K562 (cell line): ENCODE measurements at regions not wholly inside any gene's neighbourhood (a gene's known extent, or its start where the extent isn't known, plus 50 kb on each side); places are given as distances from the start of the nearest gene placed in this dataset.

Experiments
- ATAC-seq: fragments of 200-7000 bp; cut with Tn5 transposase; 3 replicates; pipeline ENCODE4 v1.9.1; 2020; ENCODE audit warnings: moderate library complexity
- BruUV-seq: library from RNA; stranded (reverse); fragments of 400-500 nt; replicated peaks from 2 replicates; lab custom pipeline; 2021; lab: Mats Ljungman, UMichigan
- CTCF ChIA-PET: fragments of 300-600 bp; formaldehyde crosslinking; extraction: SDS; loops from one replicate; lab custom pipeline; 2021; ENCODE audit warnings: low intra/inter-chr PET ratio; lab: Yijun Ruan, JAX
- POLR2A ChIA-PET: fragments of 300-600, 350-650 bp; sonication (Branson Sonifier 250); formaldehyde crosslinking; extraction: SDS; loops from one replicate; lab custom pipeline; 2021; ENCODE audit warnings: antibody characterized with exemption, inconsistent platforms; lab: Yijun Ruan, JAX
- DNase-seq, 4 experiments: peaks; one replicate each; pipeline versions ENCODE4 v3.0.0 to v3.0.0-alpha.2; 2011 to 2018; ENCODE audit warnings: low spot score in 3 of 4, mixed read lengths in 3 of 4; ENCODE audit errors: extremely low read depth in 1 of 4
- FAIRE-seq: peaks from 2 replicates; lab custom pipeline; 2011; peaks lifted over from hg19 to GRCh38; lab: Jason Lieb, UNC
- H2AFZ ChIP-seq: 2 replicates; pipeline ENCODE4 v1.6.0; 2011; ENCODE audit warnings: low read depth, low read length, control low read depth, inconsistent platforms
- H3K27ac ChIP-seq: fragments of 200-600 bp; 3 replicates; pipeline ENCODE4 v1.8.0; 2011; ENCODE audit warnings: low read depth, mild to moderate bottlenecking, control low read depth, inconsistent platforms, low read length, moderate library complexity, mixed read lengths; ENCODE audit errors: extremely low read depth
- H3K27me3 ChIP-seq, 2 experiments: fragments of 300-600 bp in 1 of 2; 2 replicates in 1 of 2; 3 replicates in 1 of 2; pipeline versions ENCODE4 v1.6.0 to v1.8.0; 2011; ENCODE audit warnings: inconsistent platforms in 2 of 2, low read length in 2 of 2, mild to moderate bottlenecking in 1 of 2, mixed read lengths in 1 of 2, moderate library complexity in 1 of 2; ENCODE audit not compliant: control insufficient read depth in 2 of 2, insufficient read depth in 2 of 2
- H3K36me3 ChIP-seq: fragments of 300-600 bp; 3 replicates; pipeline ENCODE4 v1.8.0; 2011; ENCODE audit warnings: mild to moderate bottlenecking, low read length, inconsistent platforms; ENCODE audit not compliant: control insufficient read depth, insufficient read depth
- H3K4me1 ChIP-seq, 2 experiments: fragments of 200-600 bp in 1 of 2; replicated peaks in 1 of 2; 2 replicates in 1 of 2; 3 replicates in 1 of 2; pipeline versions ENCODE4 v1.5.1 to v1.8.0; 2011; ENCODE audit warnings: inconsistent platforms in 2 of 2, low read length in 2 of 2, mild to moderate bottlenecking in 1 of 2, mixed read lengths in 1 of 2, moderate library complexity in 1 of 2; ENCODE audit not compliant: control insufficient read depth in 2 of 2, insufficient read depth in 2 of 2
- H3K4me2 ChIP-seq: 2 replicates; pipeline ENCODE4 v1.6.1; 2011; ENCODE audit warnings: low read length, control low read depth, inconsistent platforms, mixed read lengths; ENCODE audit not compliant: insufficient read depth
- H3K4me3 ChIP-seq: fragments of 200-600 bp; sonication (generic), shearing (Covaris generic); 2 replicates; pipeline ENCODE4 v1.5.1; 2016; ENCODE audit warnings: control low read depth, inconsistent platforms
- H3K79me2 ChIP-seq: fragments of 200-600 bp; 3 replicates; pipeline ENCODE4 v1.8.0; 2011; ENCODE audit warnings: low read length, inconsistent platforms; ENCODE audit not compliant: control insufficient read depth, insufficient read depth
- H3K9ac ChIP-seq, 2 experiments: 2 replicates each; pipeline versions ENCODE4 v1.6.0 to v1.6.1; 2011; ENCODE audit warnings: low read depth in 2 of 2, low read length in 2 of 2, control low read depth in 1 of 2, inconsistent platforms in 1 of 2, mild to moderate bottlenecking in 1 of 2, mixed read lengths in 1 of 2; ENCODE audit not compliant: insufficient read depth in 1 of 2
- H3K9me1 ChIP-seq: one replicate; pipeline ENCODE4 v1.6.0; 2011; ENCODE audit warnings: inconsistent platforms, mild to moderate bottlenecking, low read length, moderate library complexity; ENCODE audit not compliant: control insufficient read depth, insufficient read depth
- H3K9me3 ChIP-seq: replicated peaks from 2 replicates; pipeline ENCODE4 v1.5.1; 2011; ENCODE audit warnings: low read depth, low read length, inconsistent platforms; ENCODE audit not compliant: control insufficient read depth, insufficient read depth
- H4K20me1 ChIP-seq: replicated peaks from 2 replicates; pipeline ENCODE4 v1.6.1; 2011; ENCODE audit warnings: low read length, inconsistent platforms, mixed read lengths; ENCODE audit not compliant: control insufficient read depth, insufficient read depth
- FOS ChIP-seq: IDR thresholded peaks from 3 replicates; pipeline ENCODE4 v1.6.1; 2011; ENCODE audit not compliant: insufficient read length; ENCODE audit errors: extremely low read depth
- FUS ChIP-seq: fragments of 200-400 bp; formaldehyde crosslinking; optimal IDR thresholded peaks from 2 replicates; pipeline ENCODE3; 2017; ENCODE audit warnings: low read depth, low read length
- NFE2 ChIP-seq: IDR thresholded peaks from 2 replicates; pipeline ENCODE4 v1.6.1; 2014; ENCODE audit warnings: antibody characterized with exemption, low read depth
- NFIC ChIP-seq: fragments of 450-650 bp; IDR thresholded peaks from 2 replicates; pipeline ENCODE4 v1.6.1; 2017; ENCODE audit warnings: mild to moderate bottlenecking, inconsistent platforms
- PML ChIP-seq: IDR thresholded peaks from 2 replicates; pipeline ENCODE4 v1.6.1; 2012; ENCODE audit warnings: low read length, inconsistent platforms
- RERE ChIP-seq: sonication (generic); formaldehyde crosslinking; IDR thresholded peaks from 2 replicates; pipeline ENCODE4 v1.8.0; 2023; ENCODE audit warnings: missing genetic modification reagents, mild to moderate bottlenecking, borderline replicate concordance
- SAFB ChIP-seq: fragments of 200-400 bp; formaldehyde crosslinking; IDR thresholded peaks from 2 replicates; pipeline ENCODE4 v1.6.1; 2017; ENCODE audit warnings: low read depth, low read length, borderline replicate concordance
- TCF7 ChIP-seq: sonication (generic); IDR thresholded peaks from 2 replicates; pipeline ENCODE4 v1.6.1; 2016; ENCODE audit warnings: antibody characterized with exemption, borderline replicate concordance
- TGIF2 ChIP-seq: sonication (generic); formaldehyde crosslinking; IDR thresholded peaks from 2 replicates; pipeline ENCODE4 v1.8.1; 2022; ENCODE audit warnings: mild to moderate bottlenecking, missing genetic modification reagents, moderate library complexity
- ZNF143 ChIP-seq: sonication (generic); formaldehyde crosslinking; IDR thresholded peaks from 2 replicates; pipeline ENCODE4 v1.9.0; 2022; ENCODE audit warnings: mild to moderate bottlenecking, missing genetic modification reagents
- ZNF695 ChIP-seq: fragments of 450-650 bp; formaldehyde crosslinking; IDR thresholded peaks from 2 replicates; pipeline ENCODE4 v1.4.0; 2020; ENCODE audit warnings: mild to moderate bottlenecking, moderate library complexity
- WGBS: fragments of 100-300 bp; shearing (Covaris generic); methylation state at CpG from one replicate; pipeline ENCODE4 v1.1.6; 2016; ENCODE audit warnings: low coverage, mixed read lengths; ENCODE audit not compliant: insufficient coverage; ENCODE audit errors: missing lambda C conversion rate; 5-methylcytosine and 5-hydroxymethylcytosine counted together
- in situ Hi-C: fragments of 300-500 bp; cut with MboI; formaldehyde crosslinking; loops from 4 replicates; pipeline ENCODE4 v1.15.0; 2018; ENCODE audit warnings: inconsistent platforms, mixed read lengths
- intact Hi-C: fragments of 100-400 bp; cut with micrococcal nuclease; formaldehyde crosslinking; loops from 2 replicates; pipeline ENCODE4 v1.14.2; 2022

GRCh38 chr7:96772139-96772694 lies 62.6 kb upstream of the SEM1 start:
- H3K9ac ChIP-seq, result no peak overlapping the region
- in situ Hi-C loops, result no loop called here
- H3K4me2 ChIP-seq, result no peak overlapping the region
- CTCF ChIA-PET, result no interaction called here
- ATAC-seq (no peak), FAIRE-seq (no peak), DNase-seq (no peak)
- H3K27ac ChIP-seq, result no peak overlapping the region
- no peaks in the 10 kb centered on the region for H3K9me3 ChIP-seq
- H3K79me2 ChIP-seq, result no peaks in the 10 kb centered on the region
- H3K36me3 ChIP-seq, result no peaks in the 10 kb centered on the region
- H3K4me3 ChIP-seq, result no peak overlapping the region
- H3K4me1 ChIP-seq, result no peaks in the 10 kb centered on the region
- BruUV-seq, result no TSS peak
- H2AFZ ChIP-seq, result no peak overlapping the region
- under 1% methylated on average over 6 of the region's 6 CpGs for WGBS
- TF ChIP-seq TCF7, result no peak
- peaks cover 2 to 4% of the 10 kb centered on the region in 2 experiments; a peak in 2 of 5 replicates for H3K27me3 ChIP-seq
- H4K20me1 ChIP-seq, result no peaks in the 10 kb centered on the region
- H3K9me1 ChIP-seq, result no peaks in the 10 kb centered on the region
- intact Hi-C loops, result no loop called here
- POLR2A ChIA-PET, result no interaction called here

GRCh38 chr7:96773483-96773882 lies 63.8 kb upstream of the SEM1 start:
- no TSS peak for BruUV-seq
- Histone ChIP-seq H3K27ac (no peak overlapping the region), H3K9me1 (no peaks in the 10 kb centered on the region), H3K9ac (no peak overlapping the region), H3K4me2 (no peak overlapping the region), H3K9me3 (no peaks in the 10 kb centered on the region), H2AFZ (no peak overlapping the region), H3K27me3 (peaks cover 2 to 4% of the 10 kb centered on the region in 2 experiments; a peak in 3 of 5 replicates), H3K4me1 (no peaks in the 10 kb centered on the region), H3K4me3 (no peak overlapping the region), H3K36me3 (no peaks in the 10 kb centered on the region), H4K20me1 (no peaks in the 10 kb centered on the region), H3K79me2 (no peaks in the 10 kb centered on the region)
- 0% methylated on average over 1 of the region's 1 CpG for WGBS
- no peak for TF ChIP-seq PML
- TF ChIP-seq FOS, result no peak
- TF ChIP-seq TGIF2 (CRISPR knock-in tag), result no peak
- TF ChIP-seq ZNF695 (CRISPR knock-in tag), result no peak
- no peak for TF ChIP-seq ZNF143 (CRISPR knock-in tag)
- no peak for TF ChIP-seq RERE (CRISPR knock-in tag)
- TF ChIP-seq NFIC, result no peak
- no peak for TF ChIP-seq SAFB
- no peak for TF ChIP-seq NFE2
- no peak for TF ChIP-seq FUS
- ATAC-seq, result no peak
- FAIRE-seq, result no peak
- POLR2A ChIA-PET, result no interaction called here
- intact Hi-C loops (no loop called here), in situ Hi-C loops (no loop called here)
- DNase-seq, result no peak
- CTCF ChIA-PET, result no interaction called here
